MM.1S (cell line): ENCODE measurements at regions not wholly inside any gene's neighbourhood (a gene's known extent, or its start where the extent isn't known, plus 50 kb on each side); places are given as distances from the start of the nearest gene placed in this dataset.

Experiments used
- CTCF ChIP-seq: fragments of 300-600 bp; sonication (generic); IDR thresholded peaks from 2 replicates; pipeline ENCODE4 v1.5.1; 2016; ENCODE audit warnings: antibody characterized with exemption, low read length, mixed read lengths
- EZH2 ChIP-seq: fragments of 300-600 bp; sonication (generic); optimal IDR thresholded peaks from 2 replicates; pipeline ENCODE3; 2017; ENCODE audit warnings: low read depth, mild to moderate bottlenecking, antibody characterized with exemption, low read length, mixed read lengths
- EZH2phosphoT487 ChIP-seq: fragments of 300-600 bp; sonication (generic); IDR thresholded peaks from 2 replicates; pipeline ENCODE4 v1.6.1; 2018; ENCODE audit warnings: antibody characterized with exemption, low read length

GRCh38 chr6:6470123-6470522 lies 118.4 kb upstream of the LY86 start:
- no peak for TF ChIP-seq CTCF
- no peak for TF ChIP-seq EZH2phosphoT487
- no peak for TF ChIP-seq EZH2
